NOMO-1 treated with DMSO at 0.1 percent for 48 hours (cell line): ENCODE measurements at regions not wholly inside any gene's neighbourhood (a gene's known extent, or its start where the extent isn't known, plus 50 kb on each side); places are given as distances from the start of the nearest gene placed in this dataset.

Source experiments
- DNase-seq: peaks from one replicate; lab custom pipeline; 2025; ENCODE audit not compliant: unreplicated experiment; lab: John Stamatoyannopoulos, UW

GRCh38 chr6:105482227-105482844 is 79.5 kb upstream of the PREP start:
- DNase-seq: peak; percentile 41

GRCh38 chr6:105476978-105477377 is 74.1 kb upstream of the PREP start:
- no peak for DNase-seq

GRCh38 chr6:105474234-105474633 is 71.4 kb upstream of the PREP start:
- no peak for DNase-seq

- DNase-seq: no peak
These were observed 67.1 kb upstream of the PREP start for GRCh38 chr6:105469946-105470345.

GRCh38 chr6:105468850-105469249 is 66.0 kb upstream of the PREP start:
- no peak for DNase-seq

- no peak for DNase-seq
These were observed 58.0 kb upstream of the PREP start for GRCh38 chr6:105460860-105461259.

GRCh38 chr6:105459864-105460263 is 57.0 kb upstream of the PREP start:
- peak; percentile 60 for DNase-seq

- no peak for DNase-seq
These were observed 56.2 kb upstream of the PREP start for GRCh38 chr6:105459049-105459448.

- no peak for DNase-seq
These were observed 55.7 kb upstream of the PREP start for GRCh38 chr6:105458551-105458950.

- no peak for DNase-seq
These were observed 55.2 kb upstream of the PREP start for GRCh38 chr6:105458084-105458483.

- DNase-seq: no peak
These were observed 51.1 kb upstream of the PREP start for GRCh38 chr6:105453968-105454367.

- peak; percentile 60 for DNase-seq
These were observed 50.3 kb upstream of the PREP start for GRCh38 chr6:105452924-105453756.
